ENCODE measurements at regions not wholly inside any gene's neighbourhood (a gene's known extent, or its start where the extent isn't known, plus 50 kb on each side); places are given as distances from the start of the nearest gene placed in this dataset.

DNA sequence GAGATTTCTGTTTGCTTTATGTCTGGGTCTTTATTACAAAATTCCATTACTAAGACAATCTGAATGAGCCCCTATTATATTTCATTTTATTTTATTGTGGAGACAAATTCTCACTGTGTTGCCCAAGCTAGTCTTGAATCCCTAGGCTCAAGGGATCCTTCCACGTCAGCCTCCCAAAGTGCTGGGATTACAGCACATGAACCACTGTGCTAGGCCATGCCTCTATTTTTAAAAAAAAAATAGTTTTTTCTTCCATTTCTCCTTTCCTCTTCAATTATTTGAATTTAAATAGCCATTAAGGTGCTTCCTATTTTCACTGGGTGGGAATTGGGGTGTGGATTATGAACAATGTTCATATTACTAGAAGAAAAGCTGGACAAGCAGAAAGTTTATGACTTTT lies 1587.4 kb downstream of the GRIK2 start:
- TF ChIP-seq, protein P1, sequence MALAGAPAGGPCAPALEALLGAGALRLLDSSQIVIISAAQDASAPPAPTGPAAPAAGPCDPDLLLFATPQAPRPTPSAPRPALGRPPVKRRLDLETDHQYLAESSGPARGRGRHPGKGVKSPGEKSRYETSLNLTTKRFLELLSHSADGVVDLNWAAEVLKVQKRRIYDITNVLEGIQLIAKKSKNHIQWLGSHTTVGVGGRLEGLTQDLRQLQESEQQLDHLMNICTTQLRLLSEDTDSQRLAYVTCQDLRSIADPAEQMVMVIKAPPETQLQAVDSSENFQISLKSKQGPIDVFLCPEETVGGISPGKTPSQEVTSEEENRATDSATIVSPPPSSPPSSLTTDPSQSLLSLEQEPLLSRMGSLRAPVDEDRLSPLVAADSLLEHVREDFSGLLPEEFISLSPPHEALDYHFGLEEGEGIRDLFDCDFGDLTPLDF (CRISPR knock-in tag; IDR thresholded peaks at IDR 0.05), result no peak
- TF ChIP-seq, protein P2, sequence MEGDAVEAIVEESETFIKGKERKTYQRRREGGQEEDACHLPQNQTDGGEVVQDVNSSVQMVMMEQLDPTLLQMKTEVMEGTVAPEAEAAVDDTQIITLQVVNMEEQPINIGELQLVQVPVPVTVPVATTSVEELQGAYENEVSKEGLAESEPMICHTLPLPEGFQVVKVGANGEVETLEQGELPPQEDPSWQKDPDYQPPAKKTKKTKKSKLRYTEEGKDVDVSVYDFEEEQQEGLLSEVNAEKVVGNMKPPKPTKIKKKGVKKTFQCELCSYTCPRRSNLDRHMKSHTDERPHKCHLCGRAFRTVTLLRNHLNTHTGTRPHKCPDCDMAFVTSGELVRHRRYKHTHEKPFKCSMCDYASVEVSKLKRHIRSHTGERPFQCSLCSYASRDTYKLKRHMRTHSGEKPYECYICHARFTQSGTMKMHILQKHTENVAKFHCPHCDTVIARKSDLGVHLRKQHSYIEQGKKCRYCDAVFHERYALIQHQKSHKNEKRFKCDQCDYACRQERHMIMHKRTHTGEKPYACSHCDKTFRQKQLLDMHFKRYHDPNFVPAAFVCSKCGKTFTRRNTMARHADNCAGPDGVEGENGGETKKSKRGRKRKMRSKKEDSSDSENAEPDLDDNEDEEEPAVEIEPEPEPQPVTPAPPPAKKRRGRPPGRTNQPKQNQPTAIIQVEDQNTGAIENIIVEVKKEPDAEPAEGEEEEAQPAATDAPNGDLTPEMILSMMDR (IDR thresholded peaks at IDR 0.05), result no peak
- TF ChIP-seq GABPB1 (CRISPR knock-in tag; IDR thresholded peaks at IDR 0.05) (no peak), ZNF317 (CRISPR knock-in tag; IDR thresholded peaks at IDR 0.05; ENCODE audit: borderline replicate concordance, low read depth) (no peak), SMAD3 (CRISPR knock-in tag; IDR thresholded peaks at IDR 0.05; ENCODE audit: borderline replicate concordance) (no peak), SP1 (CRISPR knock-in tag; conservative IDR thresholded peaks at IDR 0.05) (no peak), OVOL2 (CRISPR knock-in tag; IDR thresholded peaks at IDR 0.05; ENCODE audit: borderline replicate concordance) (no peak), IRF2 (CRISPR knock-in tag; IDR thresholded peaks at IDR 0.05; ENCODE audit: borderline replicate concordance, low read depth) (no peak), ZNF138 (CRISPR knock-in tag; conservative IDR thresholded peaks at IDR 0.05) (no peak), PRRX2 (CRISPR knock-in tag; IDR thresholded peaks at IDR 0.05) (no peak)
- TF ChIP-seq, protein P3, sequence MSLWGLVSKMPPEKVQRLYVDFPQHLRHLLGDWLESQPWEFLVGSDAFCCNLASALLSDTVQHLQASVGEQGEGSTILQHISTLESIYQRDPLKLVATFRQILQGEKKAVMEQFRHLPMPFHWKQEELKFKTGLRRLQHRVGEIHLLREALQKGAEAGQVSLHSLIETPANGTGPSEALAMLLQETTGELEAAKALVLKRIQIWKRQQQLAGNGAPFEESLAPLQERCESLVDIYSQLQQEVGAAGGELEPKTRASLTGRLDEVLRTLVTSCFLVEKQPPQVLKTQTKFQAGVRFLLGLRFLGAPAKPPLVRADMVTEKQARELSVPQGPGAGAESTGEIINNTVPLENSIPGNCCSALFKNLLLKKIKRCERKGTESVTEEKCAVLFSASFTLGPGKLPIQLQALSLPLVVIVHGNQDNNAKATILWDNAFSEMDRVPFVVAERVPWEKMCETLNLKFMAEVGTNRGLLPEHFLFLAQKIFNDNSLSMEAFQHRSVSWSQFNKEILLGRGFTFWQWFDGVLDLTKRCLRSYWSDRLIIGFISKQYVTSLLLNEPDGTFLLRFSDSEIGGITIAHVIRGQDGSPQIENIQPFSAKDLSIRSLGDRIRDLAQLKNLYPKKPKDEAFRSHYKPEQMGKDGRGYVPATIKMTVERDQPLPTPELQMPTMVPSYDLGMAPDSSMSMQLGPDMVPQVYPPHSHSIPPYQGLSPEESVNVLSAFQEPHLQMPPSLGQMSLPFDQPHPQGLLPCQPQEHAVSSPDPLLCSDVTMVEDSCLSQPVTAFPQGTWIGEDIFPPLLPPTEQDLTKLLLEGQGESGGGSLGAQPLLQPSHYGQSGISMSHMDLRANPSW (CRISPR knock-in tag; conservative IDR thresholded peaks at IDR 0.05; ENCODE audit: low read depth), result no peak
- TF ChIP-seq, protein P4, sequence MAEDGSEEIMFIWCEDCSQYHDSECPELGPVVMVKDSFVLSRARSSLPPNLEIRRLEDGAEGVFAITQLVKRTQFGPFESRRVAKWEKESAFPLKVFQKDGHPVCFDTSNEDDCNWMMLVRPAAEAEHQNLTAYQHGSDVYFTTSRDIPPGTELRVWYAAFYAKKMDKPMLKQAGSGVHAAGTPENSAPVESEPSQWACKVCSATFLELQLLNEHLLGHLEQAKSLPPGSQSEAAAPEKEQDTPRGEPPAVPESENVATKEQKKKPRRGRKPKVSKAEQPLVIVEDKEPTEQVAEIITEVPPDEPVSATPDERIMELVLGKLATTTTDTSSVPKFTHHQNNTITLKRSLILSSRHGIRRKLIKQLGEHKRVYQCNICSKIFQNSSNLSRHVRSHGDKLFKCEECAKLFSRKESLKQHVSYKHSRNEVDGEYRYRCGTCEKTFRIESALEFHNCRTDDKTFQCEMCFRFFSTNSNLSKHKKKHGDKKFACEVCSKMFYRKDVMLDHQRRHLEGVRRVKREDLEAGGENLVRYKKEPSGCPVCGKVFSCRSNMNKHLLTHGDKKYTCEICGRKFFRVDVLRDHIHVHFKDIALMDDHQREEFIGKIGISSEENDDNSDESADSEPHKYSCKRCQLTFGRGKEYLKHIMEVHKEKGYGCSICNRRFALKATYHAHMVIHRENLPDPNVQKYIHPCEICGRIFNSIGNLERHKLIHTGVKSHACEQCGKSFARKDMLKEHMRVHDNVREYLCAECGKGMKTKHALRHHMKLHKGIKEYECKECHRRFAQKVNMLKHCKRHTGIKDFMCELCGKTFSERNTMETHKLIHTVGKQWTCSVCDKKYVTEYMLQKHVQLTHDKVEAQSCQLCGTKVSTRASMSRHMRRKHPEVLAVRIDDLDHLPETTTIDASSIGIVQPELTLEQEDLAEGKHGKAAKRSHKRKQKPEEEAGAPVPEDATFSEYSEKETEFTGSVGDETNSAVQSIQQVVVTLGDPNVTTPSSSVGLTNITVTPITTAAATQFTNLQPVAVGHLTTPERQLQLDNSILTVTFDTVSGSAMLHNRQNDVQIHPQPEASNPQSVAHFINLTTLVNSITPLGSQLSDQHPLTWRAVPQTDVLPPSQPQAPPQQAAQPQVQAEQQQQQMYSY (CRISPR knock-in tag; IDR thresholded peaks at IDR 0.05), result no peak
- TF ChIP-seq, protein P5, sequence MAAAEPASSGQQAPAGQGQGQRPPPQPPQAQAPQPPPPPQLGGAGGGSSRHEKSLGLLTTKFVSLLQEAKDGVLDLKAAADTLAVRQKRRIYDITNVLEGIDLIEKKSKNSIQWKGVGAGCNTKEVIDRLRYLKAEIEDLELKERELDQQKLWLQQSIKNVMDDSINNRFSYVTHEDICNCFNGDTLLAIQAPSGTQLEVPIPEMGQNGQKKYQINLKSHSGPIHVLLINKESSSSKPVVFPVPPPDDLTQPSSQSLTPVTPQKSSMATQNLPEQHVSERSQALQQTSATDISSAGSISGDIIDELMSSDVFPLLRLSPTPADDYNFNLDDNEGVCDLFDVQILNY (CRISPR knock-in tag; IDR thresholded peaks at IDR 0.05), result no peak
- TF ChIP-seq, protein P6, sequence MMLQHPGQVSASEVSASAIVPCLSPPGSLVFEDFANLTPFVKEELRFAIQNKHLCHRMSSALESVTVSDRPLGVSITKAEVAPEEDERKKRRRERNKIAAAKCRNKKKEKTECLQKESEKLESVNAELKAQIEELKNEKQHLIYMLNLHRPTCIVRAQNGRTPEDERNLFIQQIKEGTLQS (CRISPR knock-in tag; conservative IDR thresholded peaks at IDR 0.05), result no peak

Data from WTC11 (cell line).